H1 (cell line): ENCODE measurements at regions not wholly inside any gene's neighbourhood (a gene's known extent, or its start where the extent isn't known, plus 50 kb on each side); places are given as distances from the start of the nearest gene placed in this dataset.

Experiments
- TAF7 ChIP-seq: optimal IDR thresholded peaks from 2 replicates; pipeline ENCODE3; 2011; ENCODE audit warnings: low read depth, mild to moderate bottlenecking, inconsistent platforms, low read length, moderate library complexity, borderline replicate concordance

DNA sequence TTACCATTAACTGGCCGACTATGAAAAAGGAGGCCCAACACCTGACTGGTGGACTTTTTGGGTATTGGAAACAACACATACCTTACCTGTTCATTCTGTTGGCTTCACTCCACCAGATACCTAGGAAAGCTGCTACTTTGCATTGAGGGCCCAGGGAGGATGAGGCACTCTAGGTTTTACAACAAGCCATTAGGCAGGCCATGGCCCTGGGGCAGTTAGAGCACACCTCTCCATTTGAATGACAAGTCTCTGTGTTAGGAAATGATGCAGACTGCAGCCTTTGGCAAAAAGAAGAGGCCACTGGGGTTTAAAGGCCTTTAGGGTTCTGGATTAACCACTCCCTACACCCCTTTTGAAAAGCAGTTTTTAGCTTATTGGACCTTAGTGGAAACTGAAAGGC is 144.3 kb downstream of the OR2B2 start (continued):
- TF ChIP-seq TAF7 = no peak
